Stimulated activated CD8-positive, alpha-beta memory T cell treated with anti-CD3 and anti-CD28 coated beads, Interleukin-15, amount 100 ng/mL, for 48 hours (primary cell): ENCODE measurements at regions not wholly inside any gene's neighbourhood (a gene's known extent, or its start where the extent isn't known, plus 50 kb on each side); places are given as distances from the start of the nearest gene placed in this dataset.
"Not testable (repeated sequence)": the region's sequence is repeated elsewhere in the genome, so short reads cannot be mapped to it uniquely, and the experiment has no call there.

Source experiments
- DNase-seq, 2 donors: peaks; one replicate each; pipeline ENCODE4 v3.0.0-alpha.2; 2020; ENCODE audit warnings: low read depth in 2 of 2

DNA sequence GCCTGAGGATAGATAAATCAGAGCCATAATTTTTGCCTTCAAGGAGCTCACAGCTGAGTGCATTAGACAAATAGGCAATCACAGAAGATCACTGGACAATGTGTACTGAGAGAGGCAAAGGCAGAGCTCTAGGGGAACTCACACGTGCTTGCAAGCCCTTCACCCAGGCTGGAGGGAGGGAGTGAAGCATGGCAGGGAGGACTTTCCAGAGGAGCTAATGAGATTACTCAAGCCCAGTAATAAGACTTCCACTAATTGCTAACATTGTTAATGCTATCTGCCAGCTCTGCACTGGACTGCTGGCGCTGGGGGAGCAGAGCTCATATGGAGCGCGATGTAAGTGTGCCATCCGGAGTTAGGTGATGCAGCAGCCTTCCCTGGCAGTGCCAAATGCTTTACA, 408.4 kb downstream of the NTRK2 start:
- no peak for DNase-seq

- not testable (repeated sequence) for DNase-seq
Measured at GRCh38 chr9:85077146-85077545, 407.6 kb downstream of the NTRK2 start.
